Left lung (tissue), 4 donors: ENCODE measurements at regions not wholly inside any gene's neighbourhood (a gene's known extent, or its start where the extent isn't known, plus 50 kb on each side); places are given as distances from the start of the nearest gene placed in this dataset.
A peak's percentile ranks its signal among the peaks of the same experiment; 100 is the strongest.

Experiments used
- ATAC-seq: fragments of 200-7000 bp; cut with Tn5 transposase; one replicate; pipeline ENCODE4 v1.9.1; 2020; ENCODE audit warnings: moderate library complexity
- DNase-seq, 4 donors: peaks; one replicate each; pipeline ENCODE4 v3.0.0-alpha.2; 2013 to 2020
- H3K27ac ChIP-seq, 2 donors: fragments of 200-600 bp; sonication (generic) in 1 of 2; one replicate each; pipeline versions ENCODE4 v1.5.0 to v1.8.0; 2020 to 2021
- H3K27me3 ChIP-seq, 2 donors: fragments of 200-600 bp; sonication (generic) in 1 of 2; one replicate each; pipeline versions ENCODE4 v1.5.0 to v1.8.0; 2020 to 2021
- H3K36me3 ChIP-seq, 2 donors: fragments of 200-600 bp; sonication (generic) in 1 of 2; one replicate each; pipeline versions ENCODE4 v1.5.0 to v1.8.0; 2020 to 2021
- H3K4me1 ChIP-seq, 2 donors: fragments of 200-600 bp; one replicate each; pipeline ENCODE4 v1.8.0; 2021
- H3K4me3 ChIP-seq, 2 donors: fragments of 200-600 bp; sonication (generic) in 1 of 2; one replicate each; pipeline versions ENCODE4 v1.5.0 to v1.8.0; 2020 to 2021; ENCODE audit warnings: mild to moderate bottlenecking in 1 of 2
- H3K9me3 ChIP-seq, 2 donors: fragments of 200-600 bp; sonication (generic) in 1 of 2; one replicate each; pipeline versions ENCODE4 v1.5.0 to v1.8.0; 2020 to 2021
- intact Hi-C, 2 donors: fragments of 100-400 bp; cut with DNase I; formaldehyde crosslinking; loops; one replicate each; pipeline versions ENCODE4 v1.11.2 to v1.14.2; 2022
- TF ChIP-seq, protein P1 (sequence below), 2 donors: fragments of 200-600 bp; sonication (generic) in 1 of 2; IDR thresholded peaks; one replicate each; pipeline versions ENCODE4 v1.5.0 to v1.8.0; 2021; ENCODE audit warnings: antibody characterized with exemption in 2 of 2
- donor health status: DM: no; HTN: yes; CAD: no.
- donor health status: DM: no; HTN: no; CAD: no.

DNA sequence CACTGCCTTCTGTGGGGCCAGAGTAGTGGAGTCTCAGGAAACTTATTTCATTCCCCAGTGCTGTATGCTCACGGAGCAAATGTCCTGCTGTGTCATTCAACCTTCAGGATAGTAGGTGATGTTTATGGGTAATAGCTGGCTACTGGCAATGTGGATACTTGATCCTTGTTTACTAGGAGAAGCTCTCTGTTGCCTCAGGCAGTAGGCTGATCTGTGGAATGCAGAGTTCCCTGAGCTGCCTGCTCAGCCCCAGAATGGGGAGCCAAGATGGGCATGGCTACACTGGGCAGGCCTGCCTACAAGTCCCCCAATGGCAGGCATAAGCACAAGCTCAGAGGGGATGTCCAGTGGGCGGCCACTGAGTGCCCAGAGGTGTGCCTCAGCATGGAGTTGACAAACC lies 323.1 kb upstream of the KCNN2 start:
- TF ChIP-seq, protein P1, sequence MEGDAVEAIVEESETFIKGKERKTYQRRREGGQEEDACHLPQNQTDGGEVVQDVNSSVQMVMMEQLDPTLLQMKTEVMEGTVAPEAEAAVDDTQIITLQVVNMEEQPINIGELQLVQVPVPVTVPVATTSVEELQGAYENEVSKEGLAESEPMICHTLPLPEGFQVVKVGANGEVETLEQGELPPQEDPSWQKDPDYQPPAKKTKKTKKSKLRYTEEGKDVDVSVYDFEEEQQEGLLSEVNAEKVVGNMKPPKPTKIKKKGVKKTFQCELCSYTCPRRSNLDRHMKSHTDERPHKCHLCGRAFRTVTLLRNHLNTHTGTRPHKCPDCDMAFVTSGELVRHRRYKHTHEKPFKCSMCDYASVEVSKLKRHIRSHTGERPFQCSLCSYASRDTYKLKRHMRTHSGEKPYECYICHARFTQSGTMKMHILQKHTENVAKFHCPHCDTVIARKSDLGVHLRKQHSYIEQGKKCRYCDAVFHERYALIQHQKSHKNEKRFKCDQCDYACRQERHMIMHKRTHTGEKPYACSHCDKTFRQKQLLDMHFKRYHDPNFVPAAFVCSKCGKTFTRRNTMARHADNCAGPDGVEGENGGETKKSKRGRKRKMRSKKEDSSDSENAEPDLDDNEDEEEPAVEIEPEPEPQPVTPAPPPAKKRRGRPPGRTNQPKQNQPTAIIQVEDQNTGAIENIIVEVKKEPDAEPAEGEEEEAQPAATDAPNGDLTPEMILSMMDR (IDR thresholded peaks at IDR 0.05), result no peak
- Histone ChIP-seq H3K4me3 (no peak overlapping the region), H3K4me1 (no peaks in the 10 kb centered on the region), H3K27me3 (no peaks in the 10 kb centered on the region), H3K36me3 (no peaks in the 10 kb centered on the region), H3K9me3 (peaks cover 0 to 11% of the 10 kb centered on the region in 2 donors), H3K27ac (no peak overlapping the region)
- intact Hi-C loops, result no loop called here
- ATAC-seq (no peak), DNase-seq (no peak)

DNA sequence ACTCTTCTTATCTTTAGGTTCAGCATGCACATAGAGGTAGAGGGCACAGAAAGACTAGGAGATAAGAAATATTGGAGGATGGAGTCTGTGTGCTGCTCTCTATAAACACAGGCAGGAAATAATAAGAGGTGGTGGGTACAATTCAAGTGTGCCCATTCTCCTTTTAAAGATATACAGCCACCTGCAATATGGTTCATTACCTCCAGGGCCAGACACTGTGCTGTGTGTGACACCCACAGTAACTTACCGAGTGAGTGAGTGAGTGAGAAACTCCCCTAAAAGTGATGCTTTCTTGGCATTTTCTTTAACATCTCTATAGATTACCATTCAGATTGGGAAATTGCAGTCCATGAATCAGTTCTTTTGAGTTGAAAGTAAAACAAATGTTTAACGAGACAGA lies 311.8 kb upstream of the KCNN2 start:
- Histone ChIP-seq H3K27me3 (peaks cover 6 to 14% of the 10 kb centered on the region in 2 donors), H3K4me1 (peaks cover 0 to 5% of the 10 kb centered on the region in 2 donors), H3K27ac (no peak overlapping the region), H3K9me3 (no peaks in the 10 kb centered on the region), H3K4me3 (no peak overlapping the region), H3K36me3 (no peaks in the 10 kb centered on the region)
- DNase-seq, result no peak
- no peak for ATAC-seq
- intact Hi-C loops, result no loop called here
- TF ChIP-seq, protein P1 (IDR thresholded peaks at IDR 0.05), result no peak

DNA sequence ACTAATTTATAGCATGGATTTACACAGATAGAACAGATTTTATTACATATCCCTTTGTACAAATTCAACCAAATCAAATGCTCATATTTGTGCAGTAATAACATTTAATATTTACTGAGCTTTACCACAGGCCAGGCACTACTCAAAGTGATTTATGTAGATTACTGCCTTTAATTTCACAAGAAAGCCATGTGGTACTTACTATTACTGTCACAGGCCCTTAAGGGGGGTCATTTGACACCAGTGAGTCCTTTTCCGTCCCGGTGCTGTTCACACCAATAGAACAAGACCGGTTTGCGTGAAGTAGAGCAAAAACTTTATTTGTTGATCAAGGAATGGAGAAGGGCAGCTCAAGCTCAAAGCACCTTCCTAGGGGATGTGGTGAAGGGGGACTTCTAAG lies 308.5 kb upstream of the KCNN2 start:
- Histone ChIP-seq H3K36me3 (no peaks in the 10 kb centered on the region), H3K27me3 (peaks cover 24 to 34% of the 10 kb centered on the region in 2 donors), H3K27ac (no peak overlapping the region), H3K9me3 (no peaks in the 10 kb centered on the region), H3K4me3 (no peak overlapping the region), H3K4me1 (peaks cover 6 to 7% of the 10 kb centered on the region in 2 donors)
- no peak for ATAC-seq
- intact Hi-C loops, result no loop called here
- no peak for DNase-seq
- TF ChIP-seq, protein P1 (IDR thresholded peaks at IDR 0.05), result no peak

DNA sequence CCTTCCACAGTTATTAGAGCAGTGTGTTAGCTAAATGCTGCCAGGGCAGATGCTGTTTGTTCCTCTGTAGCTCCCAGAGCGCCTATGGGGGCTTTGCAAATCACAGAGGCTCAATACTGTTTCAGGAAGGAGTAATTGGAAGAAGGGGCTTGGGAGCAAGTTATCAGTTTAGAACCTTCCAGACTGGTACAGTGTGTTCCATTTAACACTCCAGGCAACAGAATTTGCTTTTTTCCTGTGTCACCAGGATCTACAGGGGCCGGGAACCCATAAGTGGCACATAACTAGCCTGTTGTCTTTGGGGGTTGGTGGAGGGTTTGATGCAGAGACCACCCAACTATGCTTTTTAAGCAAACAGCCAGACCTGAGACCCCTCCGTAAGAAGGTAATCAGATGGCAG lies 307.3 kb upstream of the KCNN2 start:
- Histone ChIP-seq H3K36me3 (no peaks in the 10 kb centered on the region), H3K4me1 (peaks cover 6 to 7% of the 10 kb centered on the region in 2 donors), H3K27ac (no peak overlapping the region), H3K9me3 (no peaks in the 10 kb centered on the region), H3K4me3 (no peak overlapping the region), H3K27me3 (peaks cover 24 to 34% of the 10 kb centered on the region in 2 donors)
- TF ChIP-seq, protein P1 (IDR thresholded peaks at IDR 0.05), result no peak
- intact Hi-C loops, result no loop called here
- no peak for DNase-seq
- no peak for ATAC-seq

DNA sequence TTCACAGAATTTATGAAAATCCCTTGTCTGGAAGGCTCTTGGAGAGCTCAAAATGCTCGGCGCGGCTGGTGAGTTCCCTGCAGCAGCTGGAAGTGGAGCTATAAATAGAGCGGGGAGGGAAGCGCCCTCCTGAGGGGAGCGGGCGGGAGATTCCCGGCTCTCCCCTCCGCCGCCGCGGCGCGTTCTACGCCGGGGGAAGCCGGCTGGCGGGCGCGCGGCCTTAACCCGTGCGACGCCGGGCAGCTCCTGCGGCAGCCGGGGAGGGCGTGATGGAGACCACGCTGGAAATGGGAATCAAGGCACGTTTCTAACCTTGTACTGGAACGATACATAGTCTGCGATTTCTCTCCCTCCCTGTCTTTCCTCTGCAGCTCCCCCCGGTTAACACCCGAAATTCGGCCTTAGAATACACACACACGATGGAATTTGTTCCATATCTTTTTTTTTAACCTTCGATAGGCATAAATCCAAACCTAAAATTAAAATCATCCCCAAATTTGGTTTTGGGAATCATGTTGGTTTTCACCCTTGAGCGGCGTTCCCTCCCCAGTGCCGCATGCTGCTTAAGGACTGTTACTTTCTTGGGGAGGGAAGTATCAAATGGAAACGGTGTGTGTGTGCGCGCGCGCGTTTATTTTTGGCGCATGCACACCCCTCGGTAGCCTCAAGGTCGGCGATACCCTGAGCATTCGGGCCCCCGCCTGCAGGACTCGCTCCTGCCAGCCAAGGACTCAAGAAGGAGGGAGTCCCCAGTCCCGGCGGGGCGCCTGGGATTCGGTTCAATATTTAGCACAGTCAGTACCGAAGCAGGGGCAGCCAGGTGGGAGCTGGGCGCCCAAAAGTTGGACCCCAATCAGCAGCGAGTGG lies 306.3 kb upstream of the KCNN2 start:
- H3K27ac ChIP-seq, result no peak overlapping the region
- peak; percentile 96 for ATAC-seq
- intact Hi-C loops, result no loop called here

More for the DNA sequence above, 306.3 kb upstream of the KCNN2 start:
- Histone ChIP-seq H3K9me3 (no peaks in the 10 kb centered on the region), H3K36me3 (no peaks in the 10 kb centered on the region), H3K4me1 (peaks cover 6 to 7% of the 10 kb centered on the region in 2 donors), H3K27me3 (peaks cover 24 to 34% of the 10 kb centered on the region in 2 donors), H3K4me3 (peak overlapping the region; percentile 35 to 36)
- TF ChIP-seq, protein P1 (IDR thresholded peaks at IDR 0.05), result no peak
- peak; percentile 52 to 88 (median 77) for DNase-seq
